Loucy (cell line): ENCODE measurements at regions not wholly inside any gene's neighbourhood (a gene's known extent, or its start where the extent isn't known, plus 50 kb on each side); places are given as distances from the start of the nearest gene placed in this dataset.

ENCODE experiments used
- EZH2phosphoT487 ChIP-seq: fragments of 200-600 bp; IDR thresholded peaks from 2 replicates; pipeline ENCODE4 v1.6.1; 2018; ENCODE audit warnings: antibody characterized with exemption, mild to moderate bottlenecking, moderate library complexity, borderline replicate concordance
- TF ChIP-seq, protein P1 (sequence below): fragments of 200-600 bp; sonication (generic); conservative IDR thresholded peaks from 2 replicates; pipeline ENCODE4 v1.5.1; 2014; ENCODE audit warnings: mild to moderate bottlenecking, antibody characterized with exemption, low read length

DNA sequence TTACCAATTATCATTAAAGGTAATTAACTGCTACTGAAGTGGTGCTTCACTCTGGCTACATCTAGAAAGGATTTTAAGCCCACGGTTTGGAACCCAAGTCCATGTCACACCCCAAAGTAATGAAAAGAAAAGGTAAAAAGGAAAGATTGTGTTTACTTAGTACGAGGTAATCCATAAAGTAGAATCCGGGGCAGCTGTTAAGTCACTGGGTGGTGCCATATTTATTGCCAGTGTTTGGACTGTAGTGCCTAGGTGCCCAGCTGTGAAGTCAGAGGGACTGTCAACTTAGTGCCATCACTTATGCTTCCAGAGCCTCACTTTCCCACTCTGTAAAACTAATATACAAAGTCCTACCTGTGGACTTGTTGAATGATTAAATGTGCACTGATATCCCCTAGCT is 52.2 kb upstream of the GRHL3 start:
- TF ChIP-seq, protein P1, sequence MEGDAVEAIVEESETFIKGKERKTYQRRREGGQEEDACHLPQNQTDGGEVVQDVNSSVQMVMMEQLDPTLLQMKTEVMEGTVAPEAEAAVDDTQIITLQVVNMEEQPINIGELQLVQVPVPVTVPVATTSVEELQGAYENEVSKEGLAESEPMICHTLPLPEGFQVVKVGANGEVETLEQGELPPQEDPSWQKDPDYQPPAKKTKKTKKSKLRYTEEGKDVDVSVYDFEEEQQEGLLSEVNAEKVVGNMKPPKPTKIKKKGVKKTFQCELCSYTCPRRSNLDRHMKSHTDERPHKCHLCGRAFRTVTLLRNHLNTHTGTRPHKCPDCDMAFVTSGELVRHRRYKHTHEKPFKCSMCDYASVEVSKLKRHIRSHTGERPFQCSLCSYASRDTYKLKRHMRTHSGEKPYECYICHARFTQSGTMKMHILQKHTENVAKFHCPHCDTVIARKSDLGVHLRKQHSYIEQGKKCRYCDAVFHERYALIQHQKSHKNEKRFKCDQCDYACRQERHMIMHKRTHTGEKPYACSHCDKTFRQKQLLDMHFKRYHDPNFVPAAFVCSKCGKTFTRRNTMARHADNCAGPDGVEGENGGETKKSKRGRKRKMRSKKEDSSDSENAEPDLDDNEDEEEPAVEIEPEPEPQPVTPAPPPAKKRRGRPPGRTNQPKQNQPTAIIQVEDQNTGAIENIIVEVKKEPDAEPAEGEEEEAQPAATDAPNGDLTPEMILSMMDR = no peak
- TF ChIP-seq EZH2phosphoT487 = no peak
